IMR-90 (cell line): ENCODE measurements at regions not wholly inside any gene's neighbourhood (a gene's known extent, or its start where the extent isn't known, plus 50 kb on each side); places are given as distances from the start of the nearest gene placed in this dataset.
"Not testable (repeated sequence)": the region's sequence is repeated elsewhere in the genome, so short reads cannot be mapped to it uniquely, and the experiment has no call there.

Source experiments
- ATAC-seq: fragments of 200-7000 bp; cut with Tn5 transposase; 2 replicates; pipeline ENCODE4 v1.9.1; 2020; ENCODE audit warnings: low read depth, mild to moderate bottlenecking, moderate library complexity
- BruUV-seq: library from RNA; stranded (reverse); fragments of 400-500 nt; replicated peaks from 2 replicates; lab custom pipeline; 2021; lab: Mats Ljungman, UMichigan
- CTCF ChIA-PET: fragments of 300-600 bp; formaldehyde crosslinking; extraction: SDS; loops from one replicate; lab custom pipeline; 2021; ENCODE audit warnings: antibody characterized with exemption; lab: Yijun Ruan, JAX
- POLR2A ChIA-PET: fragments of 300-600 bp; sonication (Branson Sonifier 250); formaldehyde crosslinking; loops from one replicate; lab custom pipeline; 2022; ENCODE audit warnings: antibody characterized with exemption; ENCODE audit not compliant: unreplicated experiment; lab: Charles Lee
- DNase-seq: peaks from one replicate; pipeline ENCODE4 v3.0.0; 2013
- H2AFZ ChIP-seq: replicated peaks from 2 replicates; pipeline ENCODE3; 2013; ENCODE audit warnings: low read length, mild to moderate bottlenecking; ENCODE audit not compliant: poor library complexity
- H2AK5ac ChIP-seq: 2 replicates; pipeline ENCODE4 v1.6.1; 2013; ENCODE audit warnings: low read depth, low read length, inconsistent platforms
- H2AK9ac ChIP-seq: replicated peaks from 2 replicates; pipeline ENCODE3; 2013; ENCODE audit warnings: mild to moderate bottlenecking, low read depth, low read length, moderate library complexity; ENCODE audit not compliant: poor library complexity
- H2BK120ac ChIP-seq: 2 replicates; pipeline ENCODE4 v1.6.1; 2013; ENCODE audit warnings: low read depth, low read length, inconsistent platforms
- H2BK15ac ChIP-seq: 3 replicates; pipeline ENCODE4 v1.6.1; 2013; ENCODE audit warnings: low read depth, low read length, inconsistent platforms
- H2BK20ac ChIP-seq: 2 replicates; pipeline ENCODE4 v1.6.1; 2013; ENCODE audit warnings: low read depth, mild to moderate bottlenecking, inconsistent platforms, low read length, moderate library complexity
- H2BK5ac ChIP-seq: 2 replicates; pipeline ENCODE4 v1.6.1; 2013; ENCODE audit warnings: mild to moderate bottlenecking, low read depth, low read length, inconsistent platforms; ENCODE audit not compliant: poor library complexity, severe bottlenecking
- H3K14ac ChIP-seq: replicated peaks from 2 replicates; pipeline ENCODE4 v1.6.1; 2013; ENCODE audit warnings: low read depth, low read length, inconsistent platforms
- H3K18ac ChIP-seq: 2 replicates; pipeline ENCODE4 v1.6.1; 2013; ENCODE audit warnings: low read depth, low read length, control low read depth
- H3K23ac ChIP-seq: 2 replicates; pipeline ENCODE4 v1.6.1; 2013; ENCODE audit warnings: low read depth, low read length, inconsistent platforms
- H3K27ac ChIP-seq: 2 replicates; pipeline ENCODE4 v1.5.1; 2013; ENCODE audit warnings: mild to moderate bottlenecking, control low read depth, low read length; ENCODE audit not compliant: insufficient read depth
- H3K27me3 ChIP-seq: 2 replicates; pipeline ENCODE4 v1.6.1; 2013; ENCODE audit warnings: low read length; ENCODE audit not compliant: control insufficient read depth, insufficient read depth
- H3K36me3 ChIP-seq: 2 replicates; pipeline ENCODE4 v1.6.1; 2013; ENCODE audit warnings: low read length, mixed read lengths; ENCODE audit not compliant: control insufficient read depth, insufficient read depth
- H3K4ac ChIP-seq: 2 replicates; pipeline ENCODE4 v1.6.1; 2013; ENCODE audit warnings: low read depth, low read length, inconsistent platforms
- H3K4me1 ChIP-seq: 2 replicates; pipeline ENCODE4 v1.6.1; 2013; ENCODE audit warnings: low read length, mixed read lengths; ENCODE audit not compliant: control insufficient read depth, insufficient read depth
- H3K4me2 ChIP-seq: 2 replicates; pipeline ENCODE4 v1.6.1; 2013; ENCODE audit warnings: low read depth, mild to moderate bottlenecking, control low read depth, low read length, moderate library complexity
- H3K4me3 ChIP-seq: 2 replicates; pipeline ENCODE4 v1.5.1; 2013; ENCODE audit warnings: low read depth, mild to moderate bottlenecking, control low read depth, low read length, moderate library complexity; ENCODE audit not compliant: insufficient read depth
- H3K56ac ChIP-seq: 2 replicates; pipeline ENCODE4 v1.6.1; 2013; ENCODE audit warnings: low read length, inconsistent platforms; ENCODE audit not compliant: insufficient read depth; ENCODE audit errors: extremely low read depth
- H3K79me1 ChIP-seq, 2 experiments: 2 replicates each; pipeline ENCODE4 v1.6.1; 2013; ENCODE audit warnings: low read length in 2 of 2, inconsistent platforms in 1 of 2, low read depth in 1 of 2
- H3K9ac ChIP-seq: 2 replicates; pipeline ENCODE4 v1.6.1; 2013; ENCODE audit warnings: low read depth, low read length, control low read depth
- H3K9me1 ChIP-seq: 2 replicates; pipeline ENCODE4 v1.6.1; 2013; ENCODE audit warnings: low read length, inconsistent platforms; ENCODE audit not compliant: insufficient read depth
- H3K9me3 ChIP-seq: 2 replicates; pipeline ENCODE4 v1.6.1; 2013; ENCODE audit warnings: low read length; ENCODE audit not compliant: control insufficient read depth, insufficient read depth
- H4K20me1 ChIP-seq: 2 replicates; pipeline ENCODE4 v1.6.1; 2013; ENCODE audit warnings: low read length, inconsistent platforms; ENCODE audit not compliant: insufficient read depth
- H4K5ac ChIP-seq: 2 replicates; pipeline ENCODE4 v1.6.1; 2013; ENCODE audit warnings: mild to moderate bottlenecking, low read depth, low read length, control low read depth
- H4K8ac ChIP-seq, 2 experiments: 2 replicates each; pipeline ENCODE4 v1.6.1; 2013; ENCODE audit warnings: low read depth in 2 of 2, low read length in 2 of 2, control low read depth in 1 of 2, inconsistent platforms in 1 of 2
- H4K91ac ChIP-seq: 2 replicates; pipeline ENCODE4 v1.6.1; 2013; ENCODE audit warnings: low read depth, low read length, inconsistent platforms; ENCODE audit not compliant: insufficient read depth
- MAZ ChIP-seq: IDR thresholded peaks from 2 replicates; pipeline ENCODE4 v1.6.1; 2012; ENCODE audit warnings: low read depth, mild to moderate bottlenecking, low read length, improper control_type of control experiment, moderate library complexity, borderline replicate concordance
- RCOR1 ChIP-seq: IDR thresholded peaks from 2 replicates; pipeline ENCODE4 v1.6.1; 2012; ENCODE audit warnings: mild to moderate bottlenecking, low read length, improper control_type of control experiment; ENCODE audit not compliant: insufficient replicate concordance
- RFX5 ChIP-seq: IDR thresholded peaks from 2 replicates; pipeline ENCODE4 v1.8.0; 2012; ENCODE audit warnings: low read depth, mild to moderate bottlenecking, low read length, moderate library complexity
- WGBS, 2 experiments: methylation state at CpG; one replicate each; pipeline versions ENCODE4 v1.1.5 to v1.1.7; 2013; ENCODE audit warnings: missing lambda C conversion rate in 2 of 2; ENCODE audit not compliant: insufficient read length in 1 of 2; ENCODE audit errors: extremely low coverage in 2 of 2; 5-methylcytosine and 5-hydroxymethylcytosine counted together
- dilution Hi-C: fragments of 300-500 bp; cut with HindIII; formaldehyde crosslinking; loops from one replicate; pipeline ENCODE4 v1.14.3; 2018; ENCODE audit warnings: low sequenced_read_pairs; ENCODE audit not compliant: unreplicated experiment
- in situ Hi-C: fragments of 300-500 bp; cut with MboI; formaldehyde crosslinking; loops from 3 replicates; pipeline ENCODE4 v1.14.3; 2019; ENCODE audit warnings: low sequenced_read_pairs, inconsistent platforms, mixed read lengths
- intact Hi-C: fragments of 100-400 bp; cut with micrococcal nuclease; formaldehyde crosslinking; loops from 2 replicates; pipeline ENCODE4 v1.10.0; 2022

GRCh38 chr5:39616131-39616530, 191.4 kb upstream of the DAB2 start:
- CTCF ChIA-PET = no interaction called here
- no peak for DNase-seq
- WGBS, 2 experiments = no CpG with 5 or more reads among the region's 1 CpG

GRCh38 chr5:39611076-39611475, 186.3 kb upstream of the DAB2 start:
- in situ Hi-C loops, H3K4me2 ChIP-seq, H4K91ac ChIP-seq, H3K4ac ChIP-seq, POLR2A ChIA-PET, H2AFZ ChIP-seq, H2BK20ac ChIP-seq, H3K36me3 ChIP-seq, H2BK5ac ChIP-seq, H3K4me1 ChIP-seq, H3K27ac ChIP-seq, ATAC-seq, BruUV-seq, H3K9me3 ChIP-seq, CTCF ChIA-PET, DNase-seq, H3K79me1 ChIP-seq, H3K18ac ChIP-seq, H3K4me3 ChIP-seq, dilution Hi-C loops, H2AK9ac ChIP-seq, H2AK5ac ChIP-seq, H4K5ac ChIP-seq, H2BK120ac ChIP-seq, H2BK15ac ChIP-seq, intact Hi-C loops, H3K14ac ChIP-seq, H3K23ac ChIP-seq, H4K8ac ChIP-seq, H3K9me1 ChIP-seq, H4K20me1 ChIP-seq, H3K9ac ChIP-seq, H3K56ac ChIP-seq, H3K27me3 ChIP-seq: not testable (repeated sequence)
- no CpG with 5 or more reads among the region's 11 CpGs for whole genome bisulfite sequencing, 2 experiments

More at GRCh38 chr5:39616131-39616530, 191.4 kb upstream of the DAB2 start:
- H2BK15ac ChIP-seq = no peak overlapping the region
- H4K5ac ChIP-seq = no peak overlapping the region
- POLR2A ChIA-PET = no interaction called here
- H3K4me1 ChIP-seq = no peaks in the 10 kb centered on the region
- no peak overlapping the region for H2BK120ac ChIP-seq
- no peak overlapping the region for H3K18ac ChIP-seq
- H3K23ac ChIP-seq = no peak overlapping the region
- in situ Hi-C loops = no loop called here
- H2AK9ac ChIP-seq = no peak overlapping the region
- BruUV-seq = no TSS peak
- ATAC-seq = peak; percentile 66
- intact Hi-C loops = no loop called here
- H3K56ac ChIP-seq = no peak overlapping the region
- no peaks in the 10 kb centered on the region for H3K79me1 ChIP-seq
- no peak overlapping the region for H3K14ac ChIP-seq
- H2BK20ac ChIP-seq = no peak overlapping the region
- no peak overlapping the region for H3K9ac ChIP-seq
- no peak overlapping the region for H3K4me2 ChIP-seq
- H4K20me1 ChIP-seq = no peaks in the 10 kb centered on the region
- H3K4ac ChIP-seq = no peak overlapping the region
- no peak overlapping the region for H3K27ac ChIP-seq
- no peaks in the 10 kb centered on the region for H3K36me3 ChIP-seq
- H4K8ac ChIP-seq = no peak overlapping the region
- H4K91ac ChIP-seq = no peak overlapping the region
- H2AFZ ChIP-seq = no peak overlapping the region
- no peaks in the 10 kb centered on the region; the same call in none of the 2 replicates for H3K27me3 ChIP-seq
- no peaks in the 10 kb centered on the region for H3K9me3 ChIP-seq
- H2BK5ac ChIP-seq = no peak overlapping the region
- no peak for TF ChIP-seq RCOR1
- TF ChIP-seq MAZ = no peak
- no peak for TF ChIP-seq RFX5
- H3K9me1 ChIP-seq = no peaks in the 10 kb centered on the region
- dilution Hi-C loops = no loop called here
- no peak overlapping the region for H3K4me3 ChIP-seq
- no peak overlapping the region for H2AK5ac ChIP-seq
